Activated CD4-positive, alpha-beta memory T cell treated with anti-CD3 and anti-CD28 coated beads, Interleukin-2, amount 10 ng/mL, durations not matched to agents 7 days and 5 days (primary cell): ENCODE measurements at regions not wholly inside any gene's neighbourhood (a gene's known extent, or its start where the extent isn't known, plus 50 kb on each side); places are given as distances from the start of the nearest gene placed in this dataset.

Source experiments
- CTCF ChIA-PET: fragments of 350-600 bp; sonication (Branson Sonifier 250); formaldehyde crosslinking; loops from one replicate; lab custom pipeline; 2021; ENCODE audit warnings: antibody characterized with exemption, inconsistent platforms; lab: Charles Lee
- POLR2A ChIA-PET: fragments of 350-600 bp; sonication (Branson Sonifier 250); formaldehyde crosslinking; loops from one replicate; lab custom pipeline; 2021; ENCODE audit warnings: antibody characterized with exemption; lab: Charles Lee
- DNase-seq: peaks from one replicate; pipeline ENCODE4 v3.0.0-alpha.2; 2020
- H3K27ac Mint-ChIP-seq: one replicate; pipeline ENCODE4 v1.8.0; 2021; ENCODE audit warnings: mild to moderate bottlenecking, mixed read lengths
- H3K27me3 Mint-ChIP-seq: one replicate; pipeline ENCODE4 v1.8.0; 2021; ENCODE audit warnings: mixed read lengths
- H3K36me3 Mint-ChIP-seq: one replicate; pipeline ENCODE4 v1.8.0; 2021; ENCODE audit warnings: low read depth, mixed read lengths
- H3K4me1 Mint-ChIP-seq: one replicate; pipeline ENCODE4 v1.8.0; 2021; ENCODE audit warnings: mixed read lengths
- H3K4me3 Mint-ChIP-seq: one replicate; pipeline ENCODE4 v1.8.0; 2021; ENCODE audit warnings: mild to moderate bottlenecking, mixed read lengths
- H3K9me3 Mint-ChIP-seq: one replicate; pipeline ENCODE4 v1.8.0; 2021; ENCODE audit warnings: mixed read lengths

GRCh38 chr14:44142006-44142405 lies 365.1 kb downstream of the FSCB start:
- no peak for DNase-seq
- CTCF ChIA-PET: no interaction called here
- no peaks in the 10 kb centered on the region for H3K36me3 Mint-ChIP-seq
- peaks cover 3% of the 10 kb centered on the region for H3K9me3 Mint-ChIP-seq
- H3K27me3 Mint-ChIP-seq: no peaks in the 10 kb centered on the region
- H3K4me1 Mint-ChIP-seq: no peaks in the 10 kb centered on the region
- POLR2A ChIA-PET: no interaction called here
- no peak overlapping the region for H3K27ac Mint-ChIP-seq
- H3K4me3 Mint-ChIP-seq: no peak overlapping the region

GRCh38 chr14:44135972-44136371 lies 371.1 kb downstream of the FSCB start:
- no peak overlapping the region for H3K4me3 Mint-ChIP-seq
- ChIA-PET CTCF (no interaction called here), POLR2A (no interaction called here)
- no peak for DNase-seq
- no peak overlapping the region for H3K27ac Mint-ChIP-seq
- no peaks in the 10 kb centered on the region for H3K27me3 Mint-ChIP-seq
- no peaks in the 10 kb centered on the region for H3K4me1 Mint-ChIP-seq
- H3K36me3 Mint-ChIP-seq: no peaks in the 10 kb centered on the region
- peaks cover 5% of the 10 kb centered on the region for H3K9me3 Mint-ChIP-seq

- H3K4me1 Mint-ChIP-seq: no peaks in the 10 kb centered on the region
- H3K9me3 Mint-ChIP-seq: peaks cover 3% of the 10 kb centered on the region
- no peaks in the 10 kb centered on the region for H3K27me3 Mint-ChIP-seq
- no peaks in the 10 kb centered on the region for H3K36me3 Mint-ChIP-seq
- H3K27ac Mint-ChIP-seq: no peak overlapping the region
- ChIA-PET POLR2A (no interaction called here), CTCF (no interaction called here)
- DNase-seq: no peak
- no peak overlapping the region for H3K4me3 Mint-ChIP-seq
Observed at GRCh38 chr14:44131861-44132260, 375.2 kb downstream of the FSCB start.

- Mint-ChIP-seq H3K27me3 (no peaks in the 10 kb centered on the region), H3K4me1 (no peaks in the 10 kb centered on the region), H3K9me3 (peaks cover 19% of the 10 kb centered on the region), H3K36me3 (no peaks in the 10 kb centered on the region), H3K27ac (no peak overlapping the region), H3K4me3 (no peak overlapping the region)
- no peak for DNase-seq
- CTCF ChIA-PET: no interaction called here
- POLR2A ChIA-PET: no interaction called here
Observed at GRCh38 chr14:44113769-44114730, 393.0 kb downstream of the FSCB start.

- no peak for DNase-seq
- Mint-ChIP-seq H3K9me3 (peaks cover 21% of the 10 kb centered on the region), H3K4me1 (no peaks in the 10 kb centered on the region), H3K27me3 (no peaks in the 10 kb centered on the region), H3K4me3 (no peak overlapping the region), H3K36me3 (no peaks in the 10 kb centered on the region), H3K27ac (no peak overlapping the region)
- POLR2A ChIA-PET: no interaction called here
- CTCF ChIA-PET: no interaction called here
Observed at GRCh38 chr14:44112774-44113460, 394.2 kb downstream of the FSCB start.

GRCh38 chr14:44109036-44109435 lies 398.0 kb downstream of the FSCB start:
- no peak for DNase-seq
- Mint-ChIP-seq H3K9me3 (peaks cover 12% of the 10 kb centered on the region), H3K36me3 (no peaks in the 10 kb centered on the region), H3K4me3 (no peak overlapping the region), H3K4me1 (no peaks in the 10 kb centered on the region), H3K27me3 (no peaks in the 10 kb centered on the region), H3K27ac (no peak overlapping the region)
- CTCF ChIA-PET: no interaction called here
- POLR2A ChIA-PET: no interaction called here

- ChIA-PET CTCF (no interaction called here), POLR2A (no interaction called here)
- Mint-ChIP-seq H3K9me3 (peaks cover 12% of the 10 kb centered on the region), H3K36me3 (no peaks in the 10 kb centered on the region), H3K27ac (no peak overlapping the region), H3K4me1 (no peaks in the 10 kb centered on the region), H3K27me3 (no peaks in the 10 kb centered on the region), H3K4me3 (no peak overlapping the region)
- no peak for DNase-seq
Observed at GRCh38 chr14:44108601-44109000, 398.5 kb downstream of the FSCB start.

- Mint-ChIP-seq H3K9me3 (peaks cover 12% of the 10 kb centered on the region), H3K4me3 (no peak overlapping the region), H3K27ac (no peak overlapping the region), H3K4me1 (no peaks in the 10 kb centered on the region), H3K27me3 (no peaks in the 10 kb centered on the region), H3K36me3 (no peaks in the 10 kb centered on the region)
- CTCF ChIA-PET: no interaction called here
- no peak for DNase-seq
- POLR2A ChIA-PET: no interaction called here
Observed at GRCh38 chr14:44107156-44107555, 399.9 kb downstream of the FSCB start.

GRCh38 chr14:44099743-44100488 lies 407.2 kb downstream of the FSCB start:
- no peak overlapping the region for H3K27ac Mint-ChIP-seq
- ChIA-PET POLR2A (no interaction called here), CTCF (no interaction called here)
- H3K9me3 Mint-ChIP-seq: peaks cover 4% of the 10 kb centered on the region
- no peak for DNase-seq
- H3K4me1 Mint-ChIP-seq: no peaks in the 10 kb centered on the region
- no peaks in the 10 kb centered on the region for H3K27me3 Mint-ChIP-seq
- H3K4me3 Mint-ChIP-seq: no peak overlapping the region
- no peaks in the 10 kb centered on the region for H3K36me3 Mint-ChIP-seq

- POLR2A ChIA-PET: no interaction called here
- no peaks in the 10 kb centered on the region for H3K36me3 Mint-ChIP-seq
Observed at GRCh38 chr14:44081146-44081545, 425.9 kb downstream of the FSCB start.

GRCh38 chr14:44070046-44070445 lies 437.0 kb downstream of the FSCB start:
- no peak overlapping the region for H3K4me3 Mint-ChIP-seq
- POLR2A ChIA-PET: no interaction called here
- peaks cover 5% of the 10 kb centered on the region for H3K9me3 Mint-ChIP-seq
- no peaks in the 10 kb centered on the region for H3K4me1 Mint-ChIP-seq
- CTCF ChIA-PET: no interaction called here
- DNase-seq: no peak
- H3K36me3 Mint-ChIP-seq: no peaks in the 10 kb centered on the region
- H3K27ac Mint-ChIP-seq: no peak overlapping the region
- H3K27me3 Mint-ChIP-seq: no peaks in the 10 kb centered on the region

More at GRCh38 chr14:44081146-44081545, 425.9 kb downstream of the FSCB start:
- no peak for DNase-seq
- Mint-ChIP-seq H3K27ac (no peak overlapping the region), H3K4me3 (no peak overlapping the region), H3K9me3 (peaks cover 7% of the 10 kb centered on the region), H3K4me1 (no peaks in the 10 kb centered on the region), H3K27me3 (no peaks in the 10 kb centered on the region)
- CTCF ChIA-PET: no interaction called here

- Mint-ChIP-seq H3K36me3 (no peaks in the 10 kb centered on the region), H3K27ac (no peak overlapping the region), H3K9me3 (peaks cover 2% of the 10 kb centered on the region), H3K27me3 (no peaks in the 10 kb centered on the region), H3K4me1 (no peaks in the 10 kb centered on the region), H3K4me3 (no peak overlapping the region)
- DNase-seq: no peak
- ChIA-PET POLR2A (no interaction called here), CTCF (no interaction called here)
Observed at GRCh38 chr14:44053422-44053821, 453.7 kb downstream of the FSCB start.

GRCh38 chr14:44041700-44042099 lies 465.4 kb downstream of the FSCB start:
- CTCF ChIA-PET: no interaction called here
- no peaks in the 10 kb centered on the region for H3K36me3 Mint-ChIP-seq
- peaks cover 23% of the 10 kb centered on the region for H3K9me3 Mint-ChIP-seq
- no peaks in the 10 kb centered on the region for H3K27me3 Mint-ChIP-seq
- no peak for DNase-seq
- no peaks in the 10 kb centered on the region for H3K4me1 Mint-ChIP-seq
- POLR2A ChIA-PET: no interaction called here
- no peak overlapping the region for H3K4me3 Mint-ChIP-seq
- no peak overlapping the region for H3K27ac Mint-ChIP-seq
